Endothelial cell of umbilical vein (primary cell): ENCODE measurements at regions not wholly inside any gene's neighbourhood (a gene's known extent, or its start where the extent isn't known, plus 50 kb on each side); places are given as distances from the start of the nearest gene placed in this dataset.

Experiments used
- BruUV-seq: library from RNA; stranded (reverse); fragments of 400-500 nt; replicated peaks from 2 replicates; lab custom pipeline; 2021; lab: Mats Ljungman, UMichigan
- CTCF ChIA-PET: fragments of 300-600, 350-600 bp; sonication (Branson Sonifier 250); formaldehyde crosslinking; loops from one replicate; lab custom pipeline; 2021; ENCODE audit warnings: antibody characterized with exemption, inconsistent platforms; lab: Charles Lee
- POLR2A ChIA-PET: fragments of 300-600, 350-600 bp; sonication (Branson Sonifier 250); formaldehyde crosslinking; loops from one replicate; lab custom pipeline; 2021; ENCODE audit warnings: antibody characterized with exemption, inconsistent platforms; lab: Charles Lee
- DNase-seq: peaks from one replicate; pipeline ENCODE4 v3.0.0-alpha.2; 2011; ENCODE audit warnings: low read depth, low spot score
- FAIRE-seq: peaks from 2 replicates; lab custom pipeline; 2011; peaks lifted over from hg19 to GRCh38; lab: Jason Lieb, UNC
- H2AFZ ChIP-seq: 2 replicates; pipeline ENCODE4 v1.6.0; 2012; ENCODE audit warnings: low read depth, low read length, control low read depth, inconsistent platforms
- H3K27ac ChIP-seq: 2 replicates; pipeline ENCODE4 v1.5.1; 2011; ENCODE audit warnings: low read depth, mild to moderate bottlenecking, control low read depth, low read length, moderate library complexity; ENCODE audit not compliant: insufficient read depth
- H3K27me3 ChIP-seq, 2 experiments: 2 replicates each; pipeline versions ENCODE4 v1.6.0 to v1.6.1; 2011; ENCODE audit warnings: low read length in 2 of 2, mixed read lengths in 1 of 2; ENCODE audit not compliant: control insufficient read depth in 2 of 2, insufficient read depth in 2 of 2
- H3K36me3 ChIP-seq, 2 experiments: 2 replicates in 1 of 2; 3 replicates in 1 of 2; pipeline ENCODE4 v1.5.1; 2011; ENCODE audit warnings: low read length in 2 of 2, mild to moderate bottlenecking in 1 of 2, moderate library complexity in 1 of 2; ENCODE audit not compliant: control insufficient read depth in 2 of 2, insufficient read depth in 2 of 2; ENCODE audit errors: extremely low read depth in 1 of 2
- H3K4me1 ChIP-seq: 3 replicates; pipeline ENCODE4 v1.5.1; 2011; ENCODE audit warnings: mild to moderate bottlenecking, low read length; ENCODE audit not compliant: control insufficient read depth, insufficient read depth; ENCODE audit errors: extremely low read depth
- H3K4me2 ChIP-seq: 2 replicates; pipeline ENCODE4 v1.6.1; 2011; ENCODE audit warnings: low read length, control low read depth, mixed read lengths; ENCODE audit not compliant: insufficient read depth
- H3K4me3 ChIP-seq, 3 experiments: fragments of 200-600 bp in 1 of 3; sonication (generic), shearing (Covaris generic) in 1 of 3; replicated peaks in 1 of 3; 2 replicates each; pipeline ENCODE4 v1.5.1; 2011 to 2016; ENCODE audit warnings: control low read depth in 3 of 3, low read length in 3 of 3, mild to moderate bottlenecking in 2 of 3, inconsistent platforms in 1 of 3, low read depth in 1 of 3, moderate library complexity in 1 of 3; ENCODE audit not compliant: insufficient read depth in 1 of 3
- H3K79me2 ChIP-seq: 2 replicates; pipeline ENCODE4 v1.6.0; 2012; ENCODE audit warnings: low read length, inconsistent platforms; ENCODE audit not compliant: control insufficient read depth, insufficient read depth
- H3K9ac ChIP-seq: replicated peaks from 2 replicates; pipeline ENCODE3; 2011; ENCODE audit warnings: low read length, control low read depth; ENCODE audit not compliant: insufficient read depth; ENCODE audit errors: extremely low read depth
- H3K9me1 ChIP-seq: replicated peaks from 3 replicates; pipeline ENCODE4 v1.6.0; 2011; ENCODE audit warnings: mild to moderate bottlenecking, low read length; ENCODE audit not compliant: control insufficient read depth, insufficient read depth; ENCODE audit errors: extremely low read depth
- H3K9me3 ChIP-seq: replicated peaks from 2 replicates; pipeline ENCODE4 v1.5.1; 2012; ENCODE audit warnings: low read length, inconsistent platforms; ENCODE audit not compliant: control insufficient read depth, insufficient read depth
- H4K20me1 ChIP-seq: replicated peaks from 2 replicates; pipeline ENCODE3; 2011; ENCODE audit warnings: mild to moderate bottlenecking, low read length; ENCODE audit not compliant: control insufficient read depth, insufficient read depth; ENCODE audit errors: extremely low read depth
- CTCF ChIP-seq, 2 donors: IDR thresholded peaks; 1 replicate in 1 of 2; 2 replicates in 1 of 2; pipeline ENCODE4 v1.5.1; 2011; ENCODE audit warnings: low read length in 2 of 2, mild to moderate bottlenecking in 2 of 2, moderate library complexity in 2 of 2, control low read depth in 1 of 2, inconsistent platforms in 1 of 2, low read depth in 1 of 2; ENCODE audit not compliant: insufficient read depth in 1 of 2; ENCODE audit errors: extremely low read depth in 1 of 2
- EZH2 ChIP-seq: IDR thresholded peaks from 2 replicates; pipeline ENCODE4 v1.6.1; 2012; ENCODE audit warnings: borderline replicate concordance, low read depth, mild to moderate bottlenecking, moderate library complexity, low read length, inconsistent platforms; ENCODE audit not compliant: severe bottlenecking
- FOS ChIP-seq: IDR thresholded peaks from 2 replicates; pipeline ENCODE4 v1.6.1; 2011; ENCODE audit warnings: mild to moderate bottlenecking, low read length, moderate library complexity, borderline replicate concordance; ENCODE audit not compliant: insufficient read depth
- GATA2 ChIP-seq: IDR thresholded peaks from 2 replicates; pipeline ENCODE4 v1.7.0; 2011; ENCODE audit warnings: low read depth, mild to moderate bottlenecking, moderate library complexity, mixed read lengths, low read length; ENCODE audit not compliant: insufficient read length, insufficient read depth
- JUN ChIP-seq: IDR thresholded peaks from 2 replicates; pipeline ENCODE4 v1.6.1; 2011; ENCODE audit warnings: borderline replicate concordance, low read depth; ENCODE audit not compliant: insufficient read length, insufficient read depth
- MAX ChIP-seq: IDR thresholded peaks from 2 replicates; pipeline ENCODE4 v1.6.1; 2011; ENCODE audit not compliant: insufficient read depth, insufficient read length
- MYC ChIP-seq: IDR thresholded peaks from one replicate; pipeline ENCODE4 v1.6.1; 2011; ENCODE audit warnings: mild to moderate bottlenecking, low read depth, low read length
- POLR2A ChIP-seq: IDR thresholded peaks from 2 replicates; pipeline ENCODE4 v1.6.1; 2012; ENCODE audit warnings: low read depth, mild to moderate bottlenecking, control low read depth, low read length
- POLR2AphosphoS5 ChIP-seq: IDR thresholded peaks from 2 replicates; pipeline ENCODE4 v1.6.1; 2012; ENCODE audit warnings: low read depth, mild to moderate bottlenecking, control low read depth, low read length, moderate library complexity; ENCODE audit not compliant: insufficient read depth
- dilution Hi-C: fragments of 300-500 bp; cut with MboI; formaldehyde crosslinking; loops from one replicate; pipeline ENCODE4 v1.15.0; 2019; ENCODE audit warnings: low sequenced_read_pairs; ENCODE audit not compliant: extremely low pct_ligation_motif_present
- intact Hi-C: fragments of 100-400 bp; cut with micrococcal nuclease; formaldehyde crosslinking; loops from one replicate; pipeline ENCODE4 v1.10.0; 2022

GRCh38 chr6:44567406-44567805 lies 179.9 kb downstream of the CDC5L start:
- Histone ChIP-seq H4K20me1 (no peaks in the 10 kb centered on the region), H3K36me3 (no peaks in the 10 kb centered on the region), H3K4me2 (no peak overlapping the region), H3K4me1 (no peaks in the 10 kb centered on the region), H2AFZ (no peak overlapping the region), H3K9me3 (no peaks in the 10 kb centered on the region), H3K27me3 (no peaks in the 10 kb centered on the region), H3K9ac (no peak overlapping the region), H3K4me3 (no peak overlapping the region), H3K79me2 (no peaks in the 10 kb centered on the region), H3K27ac (no peak overlapping the region), H3K9me1 (no peaks in the 10 kb centered on the region)
- no peak for TF ChIP-seq GATA2
- TF ChIP-seq EZH2, result no peak
- POLR2A ChIA-PET, result no interaction called here
- dilution Hi-C loops, result no loop called here
- DNase-seq (no peak), FAIRE-seq (no peak)
- no TSS peak for BruUV-seq
- CTCF ChIA-PET, result interaction anchor here (0.7 to 1.3 kb wide), 3 partner anchors 88 to 1147 kb away, joined by 3 to 5 read pairs (median 3); no protein-coding TSS in a partner anchor
- intact Hi-C loops, result no loop called here

- Histone ChIP-seq H3K9me1 (no peaks in the 10 kb centered on the region), H3K27ac (no peak overlapping the region), H3K79me2 (no peaks in the 10 kb centered on the region), H3K36me3 (no peaks in the 10 kb centered on the region), H3K9ac (no peak overlapping the region), H3K27me3 (no peaks in the 10 kb centered on the region), H4K20me1 (no peaks in the 10 kb centered on the region), H2AFZ (no peak overlapping the region), H3K4me1 (no peaks in the 10 kb centered on the region), H3K4me2 (no peak overlapping the region), H3K4me3 (no peak overlapping the region), H3K9me3 (no peaks in the 10 kb centered on the region)
- intact Hi-C loops (no loop called here), dilution Hi-C loops (no loop called here)
- no peak for TF ChIP-seq GATA2
- no peak for TF ChIP-seq POLR2AphosphoS5
- TF ChIP-seq EZH2, result no peak
- TF ChIP-seq MAX, result no peak
- TF ChIP-seq POLR2A, result no peak
- no peak for TF ChIP-seq JUN
- TF ChIP-seq CTCF (IDR thresholded peaks at IDR 0.05; ENCODE audit: extremely low read depth in 1 of 2, insufficient read depth in 1 of 2, low read depth in 1 of 2, low read length in 2 of 2), result no peak
- no peak for TF ChIP-seq FOS
- no peak for TF ChIP-seq MYC
- DNase-seq (no peak), FAIRE-seq (no peak)
- no TSS peak for BruUV-seq
- ChIA-PET CTCF (interaction anchor here (3.3 kb wide), 1 partner anchor 93 kb away, joined by 19 read pairs; no protein-coding TSS in a partner anchor), POLR2A (no interaction called here)
Measured at GRCh38 chr6:44569131-44569530, 181.6 kb downstream of the CDC5L start.
